Inflammatory macrophage treated with lipopolysaccharide for 4 hours (primary cell): ENCODE measurements at regions not wholly inside any gene's neighbourhood (a gene's known extent, or its start where the extent isn't known, plus 50 kb on each side); places are given as distances from the start of the nearest gene placed in this dataset.

Source experiments
- DNase-seq: peaks from one replicate; pipeline ENCODE4 v3.0.0-alpha.2; 2020

GRCh38 chr11:26121466-26121865 is 210.5 kb upstream of the ANO3 start:
- no peak for DNase-seq

DNA sequence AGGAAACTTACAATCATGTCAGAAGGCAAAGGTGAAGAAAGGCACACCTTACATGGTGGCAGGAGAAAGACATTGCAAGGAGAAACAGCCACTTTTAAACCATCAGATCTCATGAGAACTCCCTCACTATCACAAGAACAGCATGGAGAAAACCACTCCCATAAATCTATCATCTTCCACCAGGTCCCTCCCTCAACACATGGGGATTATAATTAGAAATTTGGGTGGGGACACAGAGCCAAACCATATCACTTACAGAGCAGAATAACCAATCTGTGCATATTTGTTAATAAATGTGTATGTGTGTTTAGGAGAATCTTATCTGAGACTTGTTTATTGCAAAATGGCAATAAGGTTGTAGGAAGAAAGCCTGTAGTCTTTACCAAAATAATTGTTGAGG is 205.2 kb upstream of the ANO3 start:
- DNase-seq, result no peak

DNA sequence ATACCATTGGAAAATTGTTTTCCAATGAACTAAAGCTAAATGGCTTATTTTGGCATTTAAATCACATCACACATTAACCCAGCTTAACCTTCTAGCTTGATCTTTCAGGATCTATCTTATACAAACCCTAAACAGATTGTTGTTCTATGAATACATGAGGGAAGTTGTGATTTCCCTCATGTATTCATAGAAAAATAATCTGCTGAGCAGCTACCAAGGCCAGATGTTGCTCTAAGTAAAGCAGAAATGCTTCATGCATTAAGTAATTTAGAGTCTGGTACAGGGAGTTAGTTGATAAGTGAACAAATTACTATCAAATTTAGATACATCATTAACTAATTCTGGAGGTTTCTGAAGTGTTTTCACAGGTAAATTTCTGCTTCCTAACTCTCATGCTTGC is 204.6 kb upstream of the ANO3 start:
- no peak for DNase-seq

DNA sequence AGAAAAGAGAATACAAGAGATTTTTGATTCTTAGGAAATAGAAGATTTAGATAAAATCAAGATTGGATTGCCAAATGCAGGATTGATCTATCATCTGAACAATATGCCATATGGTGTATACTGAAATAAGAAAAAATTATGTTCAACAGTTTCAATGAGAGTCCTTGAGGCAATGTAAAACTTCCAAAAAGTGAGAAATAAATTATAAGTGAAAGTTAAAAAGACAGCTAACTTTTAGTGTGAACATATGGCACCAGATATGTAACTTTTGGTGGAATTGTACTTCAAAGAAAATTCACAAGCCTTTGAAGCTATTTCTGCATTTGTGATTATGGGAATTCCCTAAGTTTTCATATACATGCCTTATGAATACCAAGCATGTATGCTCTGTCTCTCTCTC is 200.5 kb upstream of the ANO3 start:
- no peak for DNase-seq

DNA sequence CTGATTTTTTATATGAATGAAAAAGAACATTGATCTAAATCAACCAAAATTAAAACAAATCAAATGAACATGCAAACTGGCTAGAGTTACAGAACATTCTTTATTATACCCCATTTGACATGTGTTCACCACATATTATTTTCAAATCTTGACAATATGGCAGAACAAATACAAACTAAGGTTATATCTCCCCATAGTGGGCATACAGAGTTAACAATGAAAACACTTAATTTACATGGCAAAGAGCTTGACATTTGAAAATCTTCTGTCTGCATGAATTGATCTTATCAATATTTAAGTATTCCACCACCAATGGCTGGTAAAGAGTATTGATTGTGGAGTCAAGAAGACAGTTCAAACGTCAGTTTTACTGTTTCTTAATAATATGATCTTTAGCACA is 197.9 kb upstream of the ANO3 start:
- DNase-seq, result no peak

- DNase-seq, result no peak
Observed at GRCh38 chr11:26134481-26135355, 197.2 kb upstream of the ANO3 start.

GRCh38 chr11:26137651-26138050 is 194.3 kb upstream of the ANO3 start:
- DNase-seq, result no peak

GRCh38 chr11:26142891-26143290 is 189.0 kb upstream of the ANO3 start:
- DNase-seq, result no peak

DNA sequence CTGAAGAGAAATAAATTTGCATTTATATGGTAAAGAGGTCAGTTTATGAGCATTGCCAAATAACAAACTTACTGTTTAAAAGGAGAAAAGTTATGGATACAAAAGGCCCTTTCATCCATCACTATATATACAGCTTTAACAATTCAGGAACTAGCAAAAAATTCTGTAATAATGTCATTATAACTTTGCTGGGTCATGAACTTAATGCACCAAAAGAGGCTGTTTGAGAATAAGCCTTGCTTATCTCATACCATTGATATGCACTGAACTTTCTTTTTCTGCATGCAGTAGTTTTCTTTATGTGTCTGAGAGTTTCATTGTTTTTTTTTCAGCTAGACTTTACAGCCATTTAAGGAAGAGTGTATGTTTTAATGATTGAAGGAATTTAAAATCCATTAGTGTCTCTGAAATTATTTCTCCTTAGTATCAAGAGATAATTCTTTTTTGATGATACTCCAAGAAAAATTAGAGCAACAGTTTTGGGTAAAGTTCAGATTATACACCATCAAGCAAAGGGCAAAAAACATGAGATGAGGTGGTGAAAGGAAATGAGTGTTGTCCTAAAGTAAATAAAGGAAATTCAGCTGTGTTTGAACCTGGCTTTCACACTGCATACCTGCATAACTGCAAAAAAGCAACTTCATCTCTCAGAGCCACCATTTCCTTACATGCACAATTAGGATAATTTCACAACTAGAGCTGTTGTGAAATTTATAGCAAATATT is 188.2 kb upstream of the ANO3 start:
- no peak for DNase-seq

- no peak for DNase-seq
Observed at GRCh38 chr11:26144291-26144690, 187.6 kb upstream of the ANO3 start.

- DNase-seq, result no peak
Observed at GRCh38 chr11:26144911-26145310, 187.0 kb upstream of the ANO3 start.

DNA sequence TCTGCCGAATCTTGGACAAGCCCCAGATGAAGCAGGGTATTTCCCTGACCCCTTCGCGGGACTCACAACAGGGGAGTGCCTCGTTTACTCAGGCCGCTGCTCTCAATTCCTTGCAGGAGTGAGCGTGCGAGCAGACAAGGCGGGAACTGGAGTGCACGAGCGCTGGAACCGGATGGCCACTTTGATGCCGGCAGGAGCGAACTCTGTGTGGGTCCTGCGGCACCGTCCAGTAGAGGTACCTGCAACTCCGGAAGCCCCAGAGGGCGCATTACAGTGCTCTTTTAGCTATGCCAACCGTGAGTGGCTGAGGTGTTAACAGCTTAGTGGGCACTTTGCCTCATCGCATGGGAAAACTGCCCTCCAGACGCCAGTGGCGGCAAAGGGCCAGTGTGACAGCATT is 182.3 kb upstream of the ANO3 start:
- no peak for DNase-seq

- DNase-seq, result no peak
Observed at GRCh38 chr11:26150031-26150430, 181.9 kb upstream of the ANO3 start.

DNA sequence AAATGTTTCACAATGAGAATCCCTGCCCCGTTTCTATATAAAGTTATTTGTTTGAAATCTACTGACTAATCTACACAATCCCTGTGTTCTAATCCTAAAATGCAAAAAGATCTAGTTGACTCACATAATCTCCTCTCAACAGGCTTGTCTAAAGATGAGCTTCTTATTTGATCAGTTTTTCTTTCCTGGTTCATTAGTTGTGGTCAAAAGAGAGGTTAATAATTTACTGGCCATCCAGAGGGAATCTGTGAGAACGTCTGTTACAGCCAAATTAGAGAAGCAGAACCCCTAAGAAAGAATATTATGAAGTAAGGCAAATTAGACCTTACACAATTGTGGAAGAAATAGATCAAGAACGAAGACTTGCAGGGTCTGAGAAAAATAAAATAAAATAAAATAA is 173.7 kb upstream of the ANO3 start:
- no peak for DNase-seq

DNA sequence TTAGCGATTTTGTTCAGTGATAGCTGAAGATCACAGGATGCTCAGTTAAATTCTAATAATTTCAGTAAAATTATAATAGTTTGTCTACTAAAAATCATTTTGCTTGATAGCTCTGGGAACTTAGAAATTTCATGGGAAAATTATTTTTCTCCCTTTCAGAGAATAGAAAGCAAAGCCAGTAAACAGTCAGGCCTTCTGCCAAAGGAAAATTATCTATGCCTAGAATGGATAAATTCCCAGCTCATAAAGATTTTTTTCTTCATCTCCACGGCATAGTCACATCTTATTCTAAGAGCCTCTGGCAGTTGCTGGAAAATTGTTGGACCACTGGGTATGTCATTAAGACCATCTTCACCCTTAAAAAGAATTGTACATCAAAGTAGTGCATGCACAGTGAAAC is 169.6 kb upstream of the ANO3 start:
- DNase-seq, result no peak

DNA sequence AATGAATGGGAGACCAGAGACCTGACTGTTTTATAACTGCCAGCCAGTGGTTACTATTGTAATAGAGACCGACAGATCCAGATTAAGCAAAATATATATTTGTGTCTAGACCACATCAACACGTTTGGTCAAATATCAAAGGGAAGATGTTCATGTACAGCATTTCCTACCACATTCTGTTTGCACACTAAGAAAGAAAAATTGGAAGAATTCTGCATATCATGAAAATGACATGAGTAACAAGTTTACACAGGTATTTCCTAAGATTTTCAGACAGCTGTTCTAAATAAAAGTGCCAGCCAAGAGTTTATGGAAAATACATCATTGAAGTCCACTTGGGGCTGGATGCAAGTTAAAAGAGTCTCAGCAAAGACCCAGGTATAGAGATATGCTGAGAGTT is 145.5 kb upstream of the ANO3 start:
- DNase-seq, result no peak

DNA sequence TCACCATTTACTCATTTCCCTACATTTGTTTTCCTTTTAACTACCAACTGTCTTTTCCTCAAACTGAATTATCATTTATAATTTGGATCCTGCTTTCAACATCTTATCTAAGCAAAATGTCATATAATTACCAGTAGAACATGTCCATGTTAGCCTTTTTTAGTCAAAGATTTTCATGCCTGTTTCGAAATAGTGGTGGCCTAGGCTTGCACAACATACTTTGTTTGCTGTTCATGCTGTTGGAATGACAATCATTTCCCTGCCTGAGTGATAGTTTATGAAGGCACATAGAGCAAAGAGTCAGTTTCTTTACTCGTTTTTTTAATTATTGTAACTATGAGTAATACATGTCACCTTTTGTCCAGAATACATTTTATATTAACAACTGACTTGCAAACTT is 144.3 kb upstream of the ANO3 start:
- no peak for DNase-seq

DNA sequence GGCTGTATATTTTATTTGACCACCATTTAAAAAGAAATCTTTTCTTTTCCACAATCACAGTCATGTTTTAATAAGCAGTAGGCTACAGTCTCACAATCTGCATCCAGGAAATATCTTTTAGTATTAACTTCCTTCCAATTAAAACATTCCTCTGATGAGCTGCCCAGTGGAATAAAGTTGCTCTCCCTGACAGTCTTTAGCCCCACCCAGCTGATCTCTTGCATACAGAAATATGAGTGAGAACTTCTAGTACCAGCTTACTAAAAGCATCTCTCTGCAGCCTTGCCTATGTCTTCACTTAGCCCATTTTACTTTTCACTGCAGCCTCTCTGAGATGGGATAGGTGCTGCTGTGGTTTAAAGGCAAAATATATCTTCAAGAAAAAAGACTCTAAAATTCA is 143.4 kb upstream of the ANO3 start:
- DNase-seq, result no peak

- no peak for DNase-seq
Observed at GRCh38 chr11:26191193-26191592, 140.7 kb upstream of the ANO3 start.

- no peak for DNase-seq
Observed at GRCh38 chr11:26193694-26194365, 138.1 kb upstream of the ANO3 start.

DNA sequence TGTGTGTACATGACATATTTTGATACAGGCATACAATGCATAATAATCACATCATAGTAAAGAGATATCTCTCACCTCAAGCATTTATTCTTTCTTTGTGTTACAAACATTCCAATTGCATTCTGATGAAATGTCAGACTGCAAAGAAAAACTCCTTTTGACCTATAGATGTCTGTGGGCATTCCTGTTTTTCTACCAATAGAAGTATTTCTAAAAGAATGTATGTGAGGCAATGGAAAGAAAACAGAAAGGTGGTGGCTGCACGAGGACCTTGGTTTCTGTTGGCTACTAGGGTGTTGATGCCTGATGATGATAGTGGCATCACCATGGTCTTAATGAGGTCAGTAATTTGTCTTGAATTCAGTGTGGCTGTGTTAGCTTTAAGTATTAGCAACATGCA is 137.0 kb upstream of the ANO3 start:
- no peak for DNase-seq

GRCh38 chr11:26198532-26199096 is 133.3 kb upstream of the ANO3 start:
- DNase-seq, result no peak

GRCh38 chr11:26199331-26200095 is 132.4 kb upstream of the ANO3 start:
- DNase-seq, result no peak
